Hepatocyte (in vitro differentiated cells): ENCODE measurements at regions not wholly inside any gene's neighbourhood (a gene's known extent, or its start where the extent isn't known, plus 50 kb on each side); places are given as distances from the start of the nearest gene placed in this dataset.
"Not testable (repeated sequence)": the region's sequence is repeated elsewhere in the genome, so short reads cannot be mapped to it uniquely, and the experiment has no call there.

ENCODE experiments used
- DNase-seq: peaks from one replicate; pipeline ENCODE4 v3.0.0-alpha.2; 2016; ENCODE audit warnings: low spot score
- H2AFZ ChIP-seq: fragments of 200-600 bp; sonication (generic); 2 replicates; pipeline ENCODE4 v1.6.0; 2016; ENCODE audit warnings: antibody characterized with exemption, mild to moderate bottlenecking
- H3K27ac ChIP-seq: fragments of 200-600 bp; sonication (generic); 2 replicates; pipeline ENCODE4 v1.5.1; 2016; ENCODE audit warnings: mild to moderate bottlenecking
- H3K27me3 ChIP-seq: fragments of 200-600 bp; sonication (generic); 2 replicates; pipeline ENCODE4 v1.6.1; 2016
- H3K36me3 ChIP-seq: fragments of 200-600 bp; sonication (generic); replicated peaks from 2 replicates; pipeline ENCODE4 v1.5.1; 2016; ENCODE audit warnings: low read depth; ENCODE audit not compliant: insufficient read depth
- H3K4me1 ChIP-seq: fragments of 200-600 bp; sonication (generic); 2 replicates; pipeline ENCODE4 v1.5.1; 2016; ENCODE audit warnings: mild to moderate bottlenecking, moderate library complexity; ENCODE audit not compliant: insufficient read depth
- H3K4me2 ChIP-seq: fragments of 200-600 bp; sonication (generic); 2 replicates; pipeline ENCODE4 v1.6.0; 2016
- H3K4me3 ChIP-seq: fragments of 200-600 bp; sonication (generic); 2 replicates; pipeline ENCODE4 v1.5.1; 2016; ENCODE audit warnings: mild to moderate bottlenecking
- H3K79me2 ChIP-seq: fragments of 200-600 bp; sonication (generic); 2 replicates; pipeline ENCODE4 v1.6.0; 2017; ENCODE audit warnings: mild to moderate bottlenecking
- H3K9me2 ChIP-seq: fragments of 200-600 bp; sonication (generic); replicated peaks from 2 replicates; pipeline ENCODE4 v1.6.0; 2017; ENCODE audit warnings: mild to moderate bottlenecking; ENCODE audit not compliant: insufficient read depth
- H3K9me3 ChIP-seq: fragments of 200-600 bp; sonication (generic); 2 replicates; pipeline ENCODE4 v1.5.1; 2016; ENCODE audit warnings: low read depth, mild to moderate bottlenecking
- H4K20me1 ChIP-seq: fragments of 200-600 bp; sonication (generic); 2 replicates; pipeline ENCODE4 v1.6.0; 2016; ENCODE audit warnings: mild to moderate bottlenecking; ENCODE audit not compliant: insufficient read depth, poor library complexity, severe bottlenecking
- CTCF ChIP-seq: fragments of 200-600 bp; sonication (generic); IDR thresholded peaks from 2 replicates; pipeline ENCODE4 v1.5.1; 2016; ENCODE audit warnings: antibody characterized with exemption, mild to moderate bottlenecking; ENCODE audit not compliant: poor library complexity
- EZH2 ChIP-seq: fragments of 200-600 bp; sonication (generic); IDR thresholded peaks from 2 replicates; pipeline ENCODE4 v1.6.1; 2016; ENCODE audit warnings: antibody characterized with exemption, mild to moderate bottlenecking, borderline replicate concordance
- EZH2phosphoT487 ChIP-seq: fragments of 200-600 bp; sonication (generic); IDR thresholded peaks from one replicate; pipeline ENCODE4 v1.6.1; 2018; ENCODE audit warnings: antibody characterized with exemption, mild to moderate bottlenecking, low read depth, moderate library complexity; ENCODE audit not compliant: unreplicated experiment, severe bottlenecking
- WGBS: methylation state at CpG from one replicate; pipeline ENCODE4 v1.1.6; 2016; ENCODE audit warnings: low lambda C conversion rate; ENCODE audit errors: missing lambda C conversion rate; 5-methylcytosine and 5-hydroxymethylcytosine counted together

GRCh38 chr2:12017499-12018157, 271.2 kb downstream of the LPIN1 start:
- Histone ChIP-seq H4K20me1 (no peaks in the 10 kb centered on the region), H3K27ac (no peak overlapping the region), H3K4me3 (no peak overlapping the region), H3K36me3 (no peaks in the 10 kb centered on the region), H3K9me2 (no peaks in the 10 kb centered on the region), H3K4me1 (no peaks in the 10 kb centered on the region), H3K79me2 (no peaks in the 10 kb centered on the region), H3K27me3 (no peaks in the 10 kb centered on the region), H2AFZ (no peak overlapping the region), H3K9me3 (no peaks in the 10 kb centered on the region), H3K4me2 (no peak overlapping the region)
- TF ChIP-seq EZH2phosphoT487: no peak
- no peak for TF ChIP-seq EZH2
- no peak for TF ChIP-seq CTCF
- no peak for DNase-seq
- WGBS: 73% methylated on average over 11 of the region's 11 CpGs

DNA sequence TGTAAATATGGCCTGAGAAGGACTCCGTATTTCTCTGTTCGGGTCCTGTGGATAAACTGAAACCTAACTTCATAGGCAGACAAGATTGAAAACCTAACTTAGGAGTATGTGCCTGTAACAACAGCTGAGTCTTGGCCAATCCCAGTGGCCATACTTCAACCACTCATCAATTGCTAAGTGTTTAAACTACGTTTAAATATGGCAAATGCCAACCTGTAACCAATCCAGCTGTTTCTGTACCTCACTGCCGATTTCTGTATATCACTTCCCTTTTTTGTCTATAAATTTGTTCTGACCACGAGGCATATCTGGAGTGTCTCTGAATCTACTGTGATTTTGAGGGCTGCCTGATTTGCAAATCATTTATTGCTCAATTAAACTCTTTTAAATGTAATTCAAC, 272.3 kb downstream of the LPIN1 start:
- not testable (repeated sequence) for H3K4me2 ChIP-seq, H3K9me2 ChIP-seq

DNA sequence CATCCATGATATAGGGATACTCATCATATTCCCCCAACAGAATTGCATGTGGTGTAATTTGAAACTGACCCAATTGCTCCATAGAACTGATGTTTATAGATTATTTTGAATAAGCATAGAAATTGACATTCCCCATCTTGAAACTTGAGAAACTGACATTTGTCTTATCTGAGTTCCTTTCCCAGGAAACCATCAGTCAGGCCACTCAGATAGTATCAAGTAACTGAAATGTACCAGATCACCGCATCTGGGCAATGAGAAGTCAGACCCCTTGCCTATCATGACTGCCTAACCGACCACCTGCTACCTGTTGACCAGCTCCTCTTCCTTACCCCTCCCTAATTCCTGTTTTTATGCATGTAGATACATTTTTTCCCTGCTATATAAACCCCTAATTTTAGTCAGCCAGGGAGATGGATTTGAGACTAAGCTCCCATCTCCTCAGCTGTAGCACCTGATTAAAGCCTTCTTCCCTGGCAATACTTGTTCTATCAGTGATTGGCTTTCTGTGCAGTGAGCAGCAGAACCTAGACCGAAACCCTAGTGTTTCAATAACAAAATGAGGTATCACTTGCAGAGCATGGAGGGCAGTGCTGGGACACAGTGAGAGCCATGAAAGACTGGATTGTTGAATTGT, 274.5 kb downstream of the LPIN1 start:
- no peak for DNase-seq
- Histone ChIP-seq H3K27me3 (no peaks in the 10 kb centered on the region), H4K20me1 (no peaks in the 10 kb centered on the region), H3K4me2 (no peak overlapping the region), H3K4me1 (no peaks in the 10 kb centered on the region), H3K36me3 (no peaks in the 10 kb centered on the region), H2AFZ (no peak overlapping the region), H3K9me2 (no peaks in the 10 kb centered on the region), H3K4me3 (no peak overlapping the region), H3K79me2 (no peaks in the 10 kb centered on the region), H3K9me3 (no peaks in the 10 kb centered on the region), H3K27ac (no peak overlapping the region)
- WGBS: 77% methylated on average over 3 of the region's 3 CpGs
- no peak for TF ChIP-seq EZH2
- no peak for TF ChIP-seq EZH2phosphoT487
- no peak for TF ChIP-seq CTCF

More for the DNA sequence above, 272.3 kb downstream of the LPIN1 start:
- 89% methylated on average over 5 of the region's 5 CpGs for WGBS
- H3K79me2 ChIP-seq, H3K27me3 ChIP-seq, H4K20me1 ChIP-seq, H3K27ac ChIP-seq, DNase-seq, H2AFZ ChIP-seq, H3K4me1 ChIP-seq, H3K9me3 ChIP-seq, H3K36me3 ChIP-seq, H3K4me3 ChIP-seq: not testable (repeated sequence)

DNA sequence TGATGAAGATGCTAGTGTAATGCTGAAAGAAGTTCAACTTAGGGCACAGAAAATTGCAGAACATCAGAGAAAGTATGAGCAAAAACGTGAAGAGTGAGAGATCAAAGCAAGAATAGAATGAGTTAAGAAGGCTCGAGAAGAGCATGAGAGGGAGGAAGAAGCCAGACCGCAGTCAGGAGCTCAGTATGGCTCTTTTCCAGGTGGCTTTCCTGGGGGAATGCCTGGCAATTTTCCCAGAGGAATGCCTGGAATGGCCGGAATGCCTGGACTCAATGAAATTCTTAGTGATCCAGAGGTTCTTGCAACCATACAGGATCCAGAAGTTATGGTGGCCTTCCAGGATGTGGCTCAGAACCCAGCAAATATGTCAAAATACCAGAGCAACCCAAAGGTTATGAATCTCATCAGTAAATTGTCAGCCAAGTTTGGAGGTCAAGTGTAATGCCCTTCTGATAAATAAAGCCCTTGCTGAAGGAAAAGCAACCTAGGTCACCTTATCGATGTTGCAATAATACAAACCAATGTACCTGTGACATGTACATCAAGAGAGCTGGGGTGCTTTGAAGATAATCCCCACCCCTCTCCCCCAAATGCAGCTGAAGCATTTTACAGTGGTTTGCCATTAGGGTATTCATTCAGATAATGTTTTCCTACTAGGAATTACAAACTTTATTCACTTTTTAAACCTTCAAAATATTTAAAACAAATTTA, 277.9 kb downstream of the LPIN1 start:
- H3K27ac ChIP-seq, H3K4me1 ChIP-seq, H4K20me1 ChIP-seq, H3K79me2 ChIP-seq, H3K9me3 ChIP-seq, DNase-seq, H2AFZ ChIP-seq, H3K27me3 ChIP-seq, H3K36me3 ChIP-seq, H3K4me2 ChIP-seq, H3K4me3 ChIP-seq, H3K9me2 ChIP-seq: not testable (repeated sequence)
- 64% methylated on average over 5 of the region's 5 CpGs for WGBS
